HTR-8/SVneo (cell line): ENCODE measurements at regions not wholly inside any gene's neighbourhood (a gene's known extent, or its start where the extent isn't known, plus 50 kb on each side); places are given as distances from the start of the nearest gene placed in this dataset.
A peak's percentile ranks its signal among the peaks of the same experiment; 100 is the strongest.
"Not testable (repeated sequence)": the region's sequence is repeated elsewhere in the genome, so short reads cannot be mapped to it uniquely, and the experiment has no call there.

ENCODE experiments used
- DNase-seq: peaks from one replicate; pipeline ENCODE4 v3.0.0; 2011; ENCODE audit warnings: low spot score, mixed read lengths; ENCODE audit not compliant: insufficient read length
- FAIRE-seq: peaks from 2 replicates; lab custom pipeline; 2011; peaks lifted over from hg19 to GRCh38; lab: Jason Lieb, UNC

DNA sequence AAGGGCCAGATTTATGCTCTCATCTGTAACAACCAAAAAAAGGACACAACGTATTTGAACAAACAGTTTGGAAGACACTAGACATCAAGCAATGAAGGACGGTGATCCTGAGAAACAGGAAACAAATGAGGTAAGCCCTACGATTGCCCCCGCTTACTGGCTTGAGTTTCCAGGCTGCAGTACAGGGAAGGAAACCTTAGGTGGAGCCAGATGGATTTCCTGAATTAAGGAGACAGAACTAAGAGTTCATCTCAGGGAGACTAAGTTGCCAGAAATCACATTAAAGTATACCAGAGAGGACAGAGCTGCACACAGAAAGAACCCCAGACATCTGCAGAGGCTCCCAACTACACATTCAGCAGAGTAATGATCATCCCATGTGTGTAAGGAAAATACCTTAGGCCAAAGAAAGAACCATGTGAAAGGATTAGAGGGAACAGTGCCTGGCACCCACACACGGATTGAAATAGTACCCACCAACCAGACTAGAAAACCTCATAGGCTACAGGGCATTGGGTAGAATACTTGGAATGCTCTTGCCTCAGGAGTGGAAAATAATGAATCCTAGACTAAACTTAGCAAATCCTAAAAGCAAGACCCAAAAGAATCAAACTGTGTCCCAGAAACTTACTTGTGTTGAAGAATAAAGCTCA lies 99.3 kb upstream of the NIPBL start:
- FAIRE-seq (peak; percentile 69), DNase-seq (peak; percentile 47)

DNA sequence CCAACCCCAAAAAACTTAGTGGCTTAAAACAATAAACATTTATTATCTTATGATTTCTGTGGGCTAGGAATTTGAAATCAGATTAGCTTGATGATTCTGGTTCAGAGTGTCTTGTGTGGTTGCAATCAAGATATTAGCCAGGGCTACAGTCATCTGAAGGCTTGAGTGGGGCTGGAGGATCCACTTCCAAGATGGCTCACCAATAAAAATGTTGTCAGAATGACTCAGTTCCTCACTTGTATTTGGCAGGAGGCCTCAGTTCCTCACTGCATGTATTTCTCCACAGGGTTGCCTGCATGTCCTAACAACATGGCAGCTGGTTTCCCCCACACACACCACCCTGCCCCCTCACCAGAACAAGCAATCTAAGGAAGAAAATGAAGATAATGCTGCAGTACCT lies 98.2 kb upstream of the NIPBL start:
- no peak for DNase-seq
- no peak for FAIRE-seq

DNA sequence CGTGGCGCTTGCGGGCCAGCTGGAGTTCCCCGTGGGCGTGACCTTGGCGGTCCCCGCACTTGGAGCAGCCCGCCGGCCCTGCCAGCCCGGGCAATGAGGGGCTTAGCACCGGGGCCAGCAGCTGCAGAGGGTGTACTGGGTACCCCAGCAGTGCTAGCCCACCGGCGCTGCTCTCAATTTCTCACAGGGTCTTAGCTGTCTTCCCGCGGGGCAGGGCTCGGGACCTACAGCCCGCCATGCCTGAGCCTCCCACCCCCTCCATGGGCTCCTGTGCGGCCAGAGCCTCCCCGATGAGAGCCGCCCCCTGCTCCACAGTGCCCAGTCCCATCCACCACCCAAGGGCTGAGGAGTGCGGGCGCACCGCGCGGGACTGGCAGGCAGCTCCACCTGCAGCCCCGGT lies 94.0 kb upstream of the NIPBL start:
- not testable (repeated sequence) for FAIRE-seq

DNA sequence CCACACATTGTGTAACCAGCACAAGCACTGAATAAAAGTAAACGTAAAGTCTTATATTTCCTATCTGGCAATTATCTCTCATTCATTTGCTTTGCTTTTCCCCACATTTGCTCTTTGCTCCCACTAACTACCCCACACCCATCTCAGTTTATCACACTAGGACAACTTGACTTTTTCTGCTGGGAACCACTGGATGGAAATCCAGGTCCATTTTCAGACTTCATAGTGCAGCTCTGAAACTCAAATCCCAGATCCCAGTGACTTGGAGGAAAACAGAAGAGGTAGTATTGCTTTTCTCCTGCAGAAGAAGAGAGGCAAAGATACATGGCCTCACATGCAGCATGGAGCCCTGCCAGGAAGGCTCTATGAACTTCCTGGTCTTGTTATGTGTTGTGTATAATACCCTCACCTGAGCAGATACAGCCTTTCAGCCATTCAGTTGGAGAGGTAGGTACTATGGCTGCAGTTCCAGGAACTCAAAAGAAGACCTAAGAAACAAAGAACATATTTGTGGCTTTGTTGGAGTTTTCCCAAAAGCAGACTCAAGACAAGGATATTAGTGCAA lies 90.0 kb upstream of the NIPBL start:
- FAIRE-seq = no peak
- no peak for DNase-seq

More for the DNA sequence above, 94.0 kb upstream of the NIPBL start:
- DNase-seq = not testable (repeated sequence)

GRCh38 chr5:36787365-36788093 lies 89.0 kb upstream of the NIPBL start:
- DNase-seq = no peak
- FAIRE-seq = peak; percentile 80

GRCh38 chr5:36790847-36791246 lies 85.7 kb upstream of the NIPBL start:
- FAIRE-seq (peak; percentile 65), DNase-seq (no peak)

- no peak for DNase-seq
- FAIRE-seq = no peak
Observed at GRCh38 chr5:36792560-36793180, 83.9 kb upstream of the NIPBL start.

GRCh38 chr5:36795366-36795765 lies 81.2 kb upstream of the NIPBL start:
- FAIRE-seq = no peak

DNA sequence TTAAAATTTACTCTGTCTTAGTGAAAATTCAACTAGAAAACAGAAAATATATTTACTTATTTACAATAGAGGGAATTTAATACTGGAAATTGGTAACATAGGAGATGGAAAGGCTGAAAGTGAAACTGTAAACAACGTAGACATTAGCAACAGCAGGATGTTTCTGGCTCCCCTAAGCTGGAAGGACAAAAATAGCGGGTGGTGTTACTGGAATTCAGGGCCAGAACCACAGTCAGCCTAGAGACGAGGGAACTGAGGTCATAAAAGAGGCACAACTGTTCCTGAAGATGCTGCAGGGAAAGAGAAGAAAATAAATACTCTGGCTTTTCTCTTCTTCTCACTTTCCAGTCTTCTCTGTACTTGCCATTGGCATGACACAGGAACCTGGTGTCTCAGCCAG lies 80.4 kb upstream of the NIPBL start:
- DNase-seq = no peak
- FAIRE-seq = no peak

More at GRCh38 chr5:36795366-36795765, 81.2 kb upstream of the NIPBL start:
- DNase-seq = no peak

GRCh38 chr5:36801523-36801922 lies 75.0 kb upstream of the NIPBL start:
- FAIRE-seq (no peak), DNase-seq (no peak)

DNA sequence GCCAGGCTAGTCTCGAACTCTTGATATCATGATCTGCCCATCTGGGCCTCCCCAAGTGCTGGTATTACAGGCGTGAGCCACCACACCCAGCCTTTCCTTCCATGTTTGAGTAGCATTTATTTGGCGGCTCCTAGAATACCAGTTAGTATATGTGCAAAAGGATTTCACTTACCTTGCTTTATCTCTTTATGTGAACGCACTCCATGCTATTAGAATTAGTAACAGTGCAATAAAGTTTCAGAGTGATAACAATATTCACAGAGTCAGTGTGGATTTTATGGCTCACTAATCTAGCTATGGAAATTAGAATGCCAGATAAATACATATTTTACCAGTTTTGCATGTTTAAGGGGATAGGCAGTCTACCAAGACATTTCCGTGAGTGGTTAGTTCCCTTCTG lies 74.4 kb upstream of the NIPBL start:
- DNase-seq = no peak
- no peak for FAIRE-seq

GRCh38 chr5:36813249-36813648 lies 63.3 kb upstream of the NIPBL start:
- not testable (repeated sequence) for DNase-seq, FAIRE-seq

DNA sequence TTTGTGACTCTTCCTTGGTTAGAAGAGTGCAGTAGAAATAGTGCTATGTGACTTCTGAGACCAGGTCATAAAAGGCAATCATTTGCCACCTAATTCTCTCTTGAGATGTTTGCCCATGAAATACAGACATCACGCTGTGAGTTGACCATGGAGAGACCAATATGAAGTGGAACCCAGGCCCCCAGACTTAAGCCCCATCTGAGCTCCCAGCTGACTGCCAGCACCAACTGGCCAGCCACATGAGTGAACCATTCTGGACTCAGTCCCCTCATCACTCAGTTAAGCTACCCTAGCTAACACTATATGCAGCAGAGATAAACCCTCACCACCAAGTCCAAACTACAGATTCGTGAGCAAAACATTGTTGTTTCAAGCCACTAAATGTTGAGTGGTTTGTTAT lies 60.7 kb upstream of the NIPBL start:
- FAIRE-seq (peak; percentile 26), DNase-seq (no peak)

GRCh38 chr5:36820900-36821299 lies 55.7 kb upstream of the NIPBL start:
- FAIRE-seq (no peak), DNase-seq (no peak)

DNA sequence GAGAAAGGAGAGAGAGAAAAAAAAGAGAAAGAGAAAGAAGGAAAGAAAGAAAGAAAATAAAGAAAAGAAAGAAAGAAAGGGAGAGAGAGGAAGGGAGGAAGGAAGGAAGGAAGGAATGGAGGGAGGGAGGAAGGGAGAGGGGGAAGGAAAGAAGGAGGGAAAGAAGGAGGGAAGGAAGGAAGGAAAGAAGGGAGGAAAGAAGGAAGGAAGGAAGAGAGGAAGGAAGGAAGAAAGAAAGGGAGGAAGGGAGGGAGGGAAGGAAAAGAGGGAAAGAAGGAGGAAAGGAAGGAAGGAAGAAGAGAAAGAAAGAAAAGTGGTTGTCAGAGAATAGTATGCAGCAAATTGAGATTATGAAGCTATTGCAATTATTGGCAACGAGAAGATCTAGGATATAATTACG lies 49.9 kb upstream of the NIPBL start:
- no peak for DNase-seq
- no peak for FAIRE-seq
